ENCODE measurements at regions not wholly inside any gene's neighbourhood (a gene's known extent, or its start where the extent isn't known, plus 50 kb on each side); places are given as distances from the start of the nearest gene placed in this dataset.

DNA sequence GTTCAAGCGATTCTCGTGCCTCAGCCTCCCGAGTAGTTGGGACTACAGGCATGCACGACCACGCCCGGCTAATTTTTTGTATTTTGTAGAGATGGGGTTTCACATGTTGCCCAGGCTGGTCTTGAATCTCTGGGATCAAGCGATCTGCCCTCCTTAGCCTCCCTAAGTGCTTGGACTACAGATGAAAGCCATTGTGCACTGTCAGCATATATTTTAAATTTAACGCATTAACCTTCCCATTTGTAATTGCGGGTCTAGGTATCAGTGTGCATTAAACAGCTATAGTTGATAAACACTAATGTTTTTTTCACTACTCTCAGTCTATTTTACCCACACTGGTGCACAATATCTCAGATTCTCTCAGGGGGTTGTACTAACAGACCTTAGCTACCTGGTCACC lies 1930.8 kb downstream of the C4orf33 start:
- no peak for ATAC-seq

GRCh38 chr4:131044368-131044767 lies 1948.4 kb downstream of the C4orf33 start:
- TF ChIP-seq TSHZ2 (CRISPR knock-in tag; IDR thresholded peaks at IDR 0.05): no peak
- TF ChIP-seq PPARA (CRISPR knock-in tag; IDR thresholded peaks at IDR 0.05; ENCODE audit: borderline replicate concordance): no peak
- TF ChIP-seq SNAI2 (CRISPR knock-in tag; IDR thresholded peaks at IDR 0.05): no peak
- TF ChIP-seq CSDC2 (CRISPR knock-in tag; IDR thresholded peaks at IDR 0.05): no peak
- no peak for TF ChIP-seq ARNTL (CRISPR knock-in tag; IDR thresholded peaks at IDR 0.05; ENCODE audit: borderline replicate concordance, low read depth)
- TF ChIP-seq RARB (CRISPR knock-in tag; IDR thresholded peaks at IDR 0.05): no peak
- TF ChIP-seq ZFP30 (CRISPR knock-in tag; IDR thresholded peaks at IDR 0.05): no peak
- no peak for TF ChIP-seq ESRRG (CRISPR knock-in tag; IDR thresholded peaks at IDR 0.05)
- no peak for TF ChIP-seq ZNF8 (CRISPR knock-in tag; IDR thresholded peaks at IDR 0.05)
- no peak for TF ChIP-seq PATZ1 (CRISPR knock-in tag; IDR thresholded peaks at IDR 0.05; ENCODE audit: borderline replicate concordance)
- TF ChIP-seq ZFP3 (CRISPR knock-in tag; IDR thresholded peaks at IDR 0.05): no peak
- TF ChIP-seq TOX (CRISPR knock-in tag; IDR thresholded peaks at IDR 0.05; ENCODE audit: borderline replicate concordance): no peak
- no peak for TF ChIP-seq BACH2 (CRISPR knock-in tag; IDR thresholded peaks at IDR 0.05; ENCODE audit: borderline replicate concordance)
- no peak for TF ChIP-seq CREB5 (CRISPR knock-in tag; IDR thresholded peaks at IDR 0.05; ENCODE audit: low read depth)
- no peak for TF ChIP-seq TCF4 (CRISPR knock-in tag; IDR thresholded peaks at IDR 0.05; ENCODE audit: borderline replicate concordance)
- ATAC-seq: no peak

More for the DNA sequence above, 1930.8 kb downstream of the C4orf33 start:
- TF ChIP-seq OSR1 (CRISPR knock-in tag; IDR thresholded peaks at IDR 0.05): no peak
- TF ChIP-seq ZNF565 (CRISPR knock-in tag; conservative IDR thresholded peaks at IDR 0.05; ENCODE audit: low read depth): no peak
- no peak for TF ChIP-seq SNAI2 (CRISPR knock-in tag; IDR thresholded peaks at IDR 0.05)
- TF ChIP-seq CSRNP3 (CRISPR knock-in tag; IDR thresholded peaks at IDR 0.05): no peak
- no peak for TF ChIP-seq TOX (CRISPR knock-in tag; IDR thresholded peaks at IDR 0.05; ENCODE audit: borderline replicate concordance)
- TF ChIP-seq POU6F1 (CRISPR knock-in tag; IDR thresholded peaks at IDR 0.05; ENCODE audit: borderline replicate concordance, low read depth): no peak
- TF ChIP-seq BACH2 (CRISPR knock-in tag; IDR thresholded peaks at IDR 0.05; ENCODE audit: borderline replicate concordance): no peak
- TF ChIP-seq PPARA (CRISPR knock-in tag; IDR thresholded peaks at IDR 0.05; ENCODE audit: borderline replicate concordance): no peak
- no peak for TF ChIP-seq ZFP30 (CRISPR knock-in tag; IDR thresholded peaks at IDR 0.05)
- TF ChIP-seq ZC3H10 (CRISPR knock-in tag; IDR thresholded peaks at IDR 0.05): no peak
- no peak for TF ChIP-seq ISL1 (CRISPR knock-in tag; IDR thresholded peaks at IDR 0.05)
- TF ChIP-seq CREB5 (CRISPR knock-in tag; IDR thresholded peaks at IDR 0.05; ENCODE audit: low read depth): no peak
- no peak for TF ChIP-seq CSDC2 (CRISPR knock-in tag; IDR thresholded peaks at IDR 0.05)
- no peak for TF ChIP-seq GLIS3 (CRISPR knock-in tag; IDR thresholded peaks at IDR 0.05)
- no peak for TF ChIP-seq RARB (CRISPR knock-in tag; IDR thresholded peaks at IDR 0.05)
- TF ChIP-seq ZNF70 (CRISPR knock-in tag; IDR thresholded peaks at IDR 0.05): no peak
